ENCODE measurements at regions not wholly inside any gene's neighbourhood (a gene's known extent, or its start where the extent isn't known, plus 50 kb on each side); places are given as distances from the start of the nearest gene placed in this dataset.

GRCh38 chr20:19079536-19080299 lies 132.7 kb upstream of the SLC24A3 start:
- DNase-seq (no peak), ATAC-seq (no peak)
- ChIA-PET POLR2A (no interaction called here), CTCF (no interaction called here)
- Mint-ChIP-seq H3K9me3 (peaks cover 0 to 6% (median 0%) of the 10 kb centered on the region in 11 donors), H3K36me3 (no peaks in the 10 kb centered on the region), H3K27ac (peak overlapping the region in 1 of 9 donors; percentile 30), H3K4me3 (no peak overlapping the region), H3K27me3 (peaks cover 0 to 9% (median 0%) of the 10 kb centered on the region in 5 donors), H3K4me1 (peaks cover 2 to 29% (median 5%) of the 10 kb centered on the region in 7 donors)
- no peaks in the 10 kb centered on the region for H3K4me1 ChIP-seq (ENCODE audit: control insufficient read depth in 2 of 2, insufficient read depth in 2 of 2, low read length in 2 of 2)
- no peak overlapping the region for H3K4me3 ChIP-seq (ENCODE audit: low read length)
- H3K27me3 ChIP-seq (ENCODE audit: control insufficient read depth in 2 of 2, insufficient read depth in 2 of 2, low read length in 2 of 2), result no peaks in the 10 kb centered on the region
- intact Hi-C loops (cut with micrococcal nuclease), result no loop called here
- no peaks in the 10 kb centered on the region for H3K36me3 ChIP-seq (ENCODE audit: control insufficient read depth in 2 of 3, insufficient read depth in 3 of 3, low read length in 3 of 3)
- H3K9me3 ChIP-seq (ENCODE audit: control insufficient read depth in 2 of 3, low read length in 3 of 3), result no peaks in the 10 kb centered on the region
- H3K27ac ChIP-seq (ENCODE audit: low read depth, low read length), result no peak overlapping the region

GRCh38 chr20:19081937-19082336 lies 130.5 kb upstream of the SLC24A3 start:
- no peak overlapping the region for H3K4me3 ChIP-seq (ENCODE audit: low read length)
- H3K9me3 ChIP-seq (ENCODE audit: control insufficient read depth in 2 of 3, low read length in 3 of 3), result no peaks in the 10 kb centered on the region
- Mint-ChIP-seq H3K27me3 (peaks cover 0 to 9% (median 0%) of the 10 kb centered on the region in 5 donors), H3K36me3 (no peaks in the 10 kb centered on the region), H3K4me3 (no peak overlapping the region), H3K9me3 (peaks cover 0 to 6% (median 0%) of the 10 kb centered on the region in 11 donors), H3K4me1 (peaks cover 0 to 12% (median 0%) of the 10 kb centered on the region in 7 donors), H3K27ac (no peak overlapping the region)
- POLR2A ChIA-PET, result no interaction called here
- intact Hi-C loops (cut with micrococcal nuclease), result no loop called here
- H3K4me1 ChIP-seq (ENCODE audit: control insufficient read depth in 2 of 2, insufficient read depth in 2 of 2, low read length in 2 of 2), result no peaks in the 10 kb centered on the region
- no peak for DNase-seq
- H3K36me3 ChIP-seq (ENCODE audit: control insufficient read depth in 2 of 3, insufficient read depth in 3 of 3, low read length in 3 of 3), result no peaks in the 10 kb centered on the region
- ATAC-seq, result no peak
- CTCF ChIA-PET, result no interaction called here
- H3K27me3 ChIP-seq (ENCODE audit: control insufficient read depth in 2 of 2, insufficient read depth in 2 of 2, low read length in 2 of 2), result no peaks in the 10 kb centered on the region
- H3K27ac ChIP-seq (ENCODE audit: low read depth, low read length), result no peak overlapping the region

GRCh38 chr20:19083136-19083621 lies 129.3 kb upstream of the SLC24A3 start:
- ATAC-seq (no peak), DNase-seq (no peak)
- Mint-ChIP-seq H3K36me3 (no peaks in the 10 kb centered on the region), H3K27ac (no peak overlapping the region), H3K4me3 (no peak overlapping the region), H3K27me3 (peaks cover 0 to 9% (median 0%) of the 10 kb centered on the region in 5 donors), H3K4me1 (peaks cover 0 to 3% (median 0%) of the 10 kb centered on the region in 7 donors), H3K9me3 (peaks cover 0 to 4% (median 0%) of the 10 kb centered on the region in 11 donors)
- Histone ChIP-seq H3K4me1 (ENCODE audit: control insufficient read depth in 2 of 2, insufficient read depth in 2 of 2, low read length in 2 of 2) (no peaks in the 10 kb centered on the region), H3K27ac (ENCODE audit: low read depth, low read length) (no peak overlapping the region), H3K4me3 (ENCODE audit: low read length) (no peak overlapping the region), H3K27me3 (ENCODE audit: control insufficient read depth in 2 of 2, insufficient read depth in 2 of 2, low read length in 2 of 2) (no peaks in the 10 kb centered on the region), H3K36me3 (ENCODE audit: control insufficient read depth in 2 of 3, insufficient read depth in 3 of 3, low read length in 3 of 3) (no peaks in the 10 kb centered on the region), H3K9me3 (ENCODE audit: control insufficient read depth in 2 of 3, low read length in 3 of 3) (no peaks in the 10 kb centered on the region)
- ChIA-PET POLR2A (no interaction called here), CTCF (no interaction called here)
- intact Hi-C loops (cut with micrococcal nuclease), result no loop called here

- ChIA-PET POLR2A (no interaction called here), CTCF (no interaction called here)
- H3K27ac ChIP-seq (ENCODE audit: low read depth, low read length), result no peak overlapping the region
- no peaks in the 10 kb centered on the region for H3K36me3 ChIP-seq (ENCODE audit: control insufficient read depth in 2 of 3, insufficient read depth in 3 of 3, low read length in 3 of 3)
- Mint-ChIP-seq H3K4me1 (peaks cover 0 to 1% (median 0%) of the 10 kb centered on the region in 7 donors), H3K36me3 (no peaks in the 10 kb centered on the region), H3K4me3 (no peak overlapping the region), H3K9me3 (peaks cover 0 to 10% (median 2%) of the 10 kb centered on the region in 11 donors), H3K27me3 (peaks cover 0 to 28% (median 0%) of the 10 kb centered on the region in 5 donors), H3K27ac (no peak overlapping the region)
- H3K4me1 ChIP-seq (ENCODE audit: control insufficient read depth in 2 of 2, insufficient read depth in 2 of 2, low read length in 2 of 2), result no peaks in the 10 kb centered on the region
- no peak for ATAC-seq
- no peaks in the 10 kb centered on the region for H3K9me3 ChIP-seq (ENCODE audit: control insufficient read depth in 2 of 3, low read length in 3 of 3)
- DNase-seq, result no peak
- no peak overlapping the region for H3K4me3 ChIP-seq (ENCODE audit: low read length)
- intact Hi-C loops (cut with micrococcal nuclease), result no loop called here
- no peaks in the 10 kb centered on the region for H3K27me3 ChIP-seq (ENCODE audit: control insufficient read depth in 2 of 2, insufficient read depth in 2 of 2, low read length in 2 of 2)
These were observed 122.1 kb upstream of the SLC24A3 start for GRCh38 chr20:19090332-19090731.

- no peak overlapping the region for H3K27ac Mint-ChIP-seq
- no peaks in the 10 kb centered on the region for H3K36me3 Mint-ChIP-seq
- POLR2A ChIA-PET, result no interaction called here
- no peaks in the 10 kb centered on the region for H3K36me3 ChIP-seq (ENCODE audit: control insufficient read depth in 2 of 3, insufficient read depth in 3 of 3, low read length in 3 of 3)
- CTCF ChIA-PET, result no interaction called here
- H3K9me3 ChIP-seq (ENCODE audit: control insufficient read depth in 2 of 3, low read length in 3 of 3), result no peaks in the 10 kb centered on the region
- ATAC-seq (no peak), DNase-seq (no peak)
- H3K9me3 Mint-ChIP-seq, result peaks cover 0 to 10% (median 2%) of the 10 kb centered on the region in 11 donors
- H3K4me1 Mint-ChIP-seq, result peaks cover 0 to 3% (median 0%) of the 10 kb centered on the region in 7 donors
- H3K4me3 ChIP-seq (ENCODE audit: low read length), result no peak overlapping the region
- H3K4me3 Mint-ChIP-seq, result no peak overlapping the region
- H3K27me3 ChIP-seq (ENCODE audit: control insufficient read depth in 2 of 2, insufficient read depth in 2 of 2, low read length in 2 of 2), result no peaks in the 10 kb centered on the region
- H3K27me3 Mint-ChIP-seq, result peaks cover 0 to 27% (median 0%) of the 10 kb centered on the region in 5 donors
- no peaks in the 10 kb centered on the region for H3K4me1 ChIP-seq (ENCODE audit: control insufficient read depth in 2 of 2, insufficient read depth in 2 of 2, low read length in 2 of 2)
- no peak overlapping the region for H3K27ac ChIP-seq (ENCODE audit: low read depth, low read length)
- intact Hi-C loops (cut with micrococcal nuclease), result no loop called here
These were observed 117.4 kb upstream of the SLC24A3 start for GRCh38 chr20:19094959-19095541.

GRCh38 chr20:19095762-19096161 lies 116.7 kb upstream of the SLC24A3 start:
- ATAC-seq, result no peak
- CTCF ChIA-PET, result no interaction called here

More at GRCh38 chr20:19095762-19096161, 116.7 kb upstream of the SLC24A3 start:
- Mint-ChIP-seq H3K27ac (no peak overlapping the region), H3K27me3 (peaks cover 0 to 19% (median 0%) of the 10 kb centered on the region in 5 donors), H3K4me1 (peaks cover 0 to 3% (median 0%) of the 10 kb centered on the region in 7 donors), H3K9me3 (peaks cover 0 to 7% (median under 1%) of the 10 kb centered on the region in 11 donors), H3K4me3 (no peak overlapping the region), H3K36me3 (no peaks in the 10 kb centered on the region)
- Histone ChIP-seq H3K4me3 (ENCODE audit: low read length) (no peak overlapping the region), H3K4me1 (ENCODE audit: control insufficient read depth in 2 of 2, insufficient read depth in 2 of 2, low read length in 2 of 2) (no peaks in the 10 kb centered on the region), H3K27ac (ENCODE audit: low read depth, low read length) (no peak overlapping the region), H3K36me3 (ENCODE audit: control insufficient read depth in 2 of 3, insufficient read depth in 3 of 3, low read length in 3 of 3) (no peaks in the 10 kb centered on the region), H3K27me3 (ENCODE audit: control insufficient read depth in 2 of 2, insufficient read depth in 2 of 2, low read length in 2 of 2) (no peaks in the 10 kb centered on the region), H3K9me3 (ENCODE audit: control insufficient read depth in 2 of 3, low read length in 3 of 3) (no peaks in the 10 kb centered on the region)
- intact Hi-C loops (cut with micrococcal nuclease), result no loop called here
- POLR2A ChIA-PET, result no interaction called here
- no peak for DNase-seq
